Activated CD4-positive, alpha-beta memory T cell treated with anti-CD3 and anti-CD28 coated beads, Interleukin-2, amount 10 ng/mL, durations not matched to agents 7 days and 5 days (primary cell): ENCODE measurements at regions not wholly inside any gene's neighbourhood (a gene's known extent, or its start where the extent isn't known, plus 50 kb on each side); places are given as distances from the start of the nearest gene placed in this dataset.

Experiments used
- CTCF ChIA-PET: fragments of 350-600 bp; sonication (Branson Sonifier 250); formaldehyde crosslinking; loops from one replicate; lab custom pipeline; 2021; ENCODE audit warnings: antibody characterized with exemption, inconsistent platforms; lab: Charles Lee
- POLR2A ChIA-PET: fragments of 350-600 bp; sonication (Branson Sonifier 250); formaldehyde crosslinking; loops from one replicate; lab custom pipeline; 2021; ENCODE audit warnings: antibody characterized with exemption; lab: Charles Lee
- DNase-seq: peaks from one replicate; pipeline ENCODE4 v3.0.0-alpha.2; 2020
- H3K27ac Mint-ChIP-seq: one replicate; pipeline ENCODE4 v1.8.0; 2021; ENCODE audit warnings: mild to moderate bottlenecking, mixed read lengths
- H3K27me3 Mint-ChIP-seq: one replicate; pipeline ENCODE4 v1.8.0; 2021; ENCODE audit warnings: mixed read lengths
- H3K36me3 Mint-ChIP-seq: one replicate; pipeline ENCODE4 v1.8.0; 2021; ENCODE audit warnings: low read depth, mixed read lengths
- H3K4me1 Mint-ChIP-seq: one replicate; pipeline ENCODE4 v1.8.0; 2021; ENCODE audit warnings: mixed read lengths
- H3K4me3 Mint-ChIP-seq: one replicate; pipeline ENCODE4 v1.8.0; 2021; ENCODE audit warnings: mild to moderate bottlenecking, mixed read lengths
- H3K9me3 Mint-ChIP-seq: one replicate; pipeline ENCODE4 v1.8.0; 2021; ENCODE audit warnings: mixed read lengths

DNA sequence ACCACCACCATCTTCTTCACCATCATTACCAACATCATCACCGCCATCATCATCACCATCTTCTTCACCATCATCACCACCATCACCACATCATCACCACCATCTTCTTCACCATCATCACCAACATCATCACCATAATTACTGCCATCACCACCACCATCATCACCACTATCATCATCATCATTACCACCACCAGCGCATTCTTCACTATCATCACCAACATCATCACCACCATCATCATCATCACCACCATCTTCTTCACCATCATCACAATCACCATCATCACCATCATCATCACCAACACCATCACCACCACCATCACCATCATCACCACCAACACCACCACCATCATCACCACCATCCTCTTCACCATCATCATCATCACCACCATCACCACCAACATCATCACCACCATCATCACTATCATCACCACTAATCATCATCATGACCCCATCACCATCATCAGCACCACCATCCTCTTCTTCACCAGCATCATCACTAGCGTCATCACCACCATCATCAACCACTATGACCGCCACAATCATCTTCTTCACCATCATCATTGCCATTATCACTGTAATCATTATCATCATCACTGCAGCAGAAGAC, 303.8 kb downstream of the CTTN start:
- CTCF ChIA-PET, result no interaction called here
- Mint-ChIP-seq H3K9me3 (no peaks in the 10 kb centered on the region), H3K36me3 (no peaks in the 10 kb centered on the region), H3K27me3 (no peaks in the 10 kb centered on the region), H3K4me1 (no peaks in the 10 kb centered on the region), H3K27ac (no peak overlapping the region), H3K4me3 (no peak overlapping the region)
- no peak for DNase-seq
- POLR2A ChIA-PET, result no interaction called here

GRCh38 chr11:70703141-70704064, 305.1 kb downstream of the CTTN start:
- no peak overlapping the region for H3K4me3 Mint-ChIP-seq
- no peak for DNase-seq
- no peaks in the 10 kb centered on the region for H3K9me3 Mint-ChIP-seq
- no peak overlapping the region for H3K27ac Mint-ChIP-seq
- POLR2A ChIA-PET, result no interaction called here
- CTCF ChIA-PET, result no interaction called here
- H3K27me3 Mint-ChIP-seq, result no peaks in the 10 kb centered on the region
- no peaks in the 10 kb centered on the region for H3K36me3 Mint-ChIP-seq
- H3K4me1 Mint-ChIP-seq, result no peaks in the 10 kb centered on the region

GRCh38 chr11:70705097-70705496, 306.8 kb downstream of the CTTN start:
- H3K27ac Mint-ChIP-seq, result no peak overlapping the region
- DNase-seq, result no peak
- ChIA-PET POLR2A (no interaction called here), CTCF (no interaction called here)
- no peaks in the 10 kb centered on the region for H3K4me1 Mint-ChIP-seq
- no peaks in the 10 kb centered on the region for H3K9me3 Mint-ChIP-seq
- no peaks in the 10 kb centered on the region for H3K27me3 Mint-ChIP-seq
- H3K4me3 Mint-ChIP-seq, result no peak overlapping the region
- H3K36me3 Mint-ChIP-seq, result no peaks in the 10 kb centered on the region

DNA sequence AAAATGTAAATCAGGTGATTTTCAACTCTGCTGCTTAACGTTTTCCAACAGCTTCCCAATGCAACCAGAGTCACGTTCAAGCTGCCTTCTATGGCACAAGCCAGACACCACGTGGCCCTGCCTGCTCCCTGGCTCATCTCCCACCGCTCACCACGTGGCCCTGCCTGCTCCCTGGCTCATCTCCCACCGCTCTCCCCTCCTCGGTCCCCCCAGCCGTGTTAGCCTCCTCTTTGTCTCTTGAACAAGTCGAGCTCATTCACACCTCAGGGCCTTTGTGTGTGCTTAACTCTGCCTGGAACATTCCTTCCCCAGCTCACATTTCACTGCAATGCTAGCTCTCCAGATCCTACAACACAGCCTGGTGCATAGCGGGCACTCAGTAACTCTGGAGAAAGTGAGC, 307.6 kb downstream of the CTTN start:
- H3K4me1 Mint-ChIP-seq, result no peaks in the 10 kb centered on the region
- no peaks in the 10 kb centered on the region for H3K27me3 Mint-ChIP-seq
- no peaks in the 10 kb centered on the region for H3K36me3 Mint-ChIP-seq
- CTCF ChIA-PET, result no interaction called here
- H3K4me3 Mint-ChIP-seq, result no peak overlapping the region
- DNase-seq, result no peak
- POLR2A ChIA-PET, result no interaction called here
- no peak overlapping the region for H3K27ac Mint-ChIP-seq
- no peaks in the 10 kb centered on the region for H3K9me3 Mint-ChIP-seq

GRCh38 chr11:70707821-70708220, 309.5 kb downstream of the CTTN start:
- POLR2A ChIA-PET, result no interaction called here
- H3K27me3 Mint-ChIP-seq, result peaks cover 3% of the 10 kb centered on the region
- no peak overlapping the region for H3K4me3 Mint-ChIP-seq
- no peaks in the 10 kb centered on the region for H3K36me3 Mint-ChIP-seq
- H3K9me3 Mint-ChIP-seq, result no peaks in the 10 kb centered on the region
- H3K27ac Mint-ChIP-seq, result no peak overlapping the region
- CTCF ChIA-PET, result no interaction called here
- no peak for DNase-seq
- H3K4me1 Mint-ChIP-seq, result no peaks in the 10 kb centered on the region

GRCh38 chr11:70709596-70709995, 311.3 kb downstream of the CTTN start:
- POLR2A ChIA-PET, result no interaction called here
- no peaks in the 10 kb centered on the region for H3K9me3 Mint-ChIP-seq
- H3K4me1 Mint-ChIP-seq, result no peaks in the 10 kb centered on the region
- H3K27me3 Mint-ChIP-seq, result peaks cover 3% of the 10 kb centered on the region
- no peak for DNase-seq
- CTCF ChIA-PET, result no interaction called here
- no peak overlapping the region for H3K27ac Mint-ChIP-seq
- H3K36me3 Mint-ChIP-seq, result no peaks in the 10 kb centered on the region
- no peak overlapping the region for H3K4me3 Mint-ChIP-seq

DNA sequence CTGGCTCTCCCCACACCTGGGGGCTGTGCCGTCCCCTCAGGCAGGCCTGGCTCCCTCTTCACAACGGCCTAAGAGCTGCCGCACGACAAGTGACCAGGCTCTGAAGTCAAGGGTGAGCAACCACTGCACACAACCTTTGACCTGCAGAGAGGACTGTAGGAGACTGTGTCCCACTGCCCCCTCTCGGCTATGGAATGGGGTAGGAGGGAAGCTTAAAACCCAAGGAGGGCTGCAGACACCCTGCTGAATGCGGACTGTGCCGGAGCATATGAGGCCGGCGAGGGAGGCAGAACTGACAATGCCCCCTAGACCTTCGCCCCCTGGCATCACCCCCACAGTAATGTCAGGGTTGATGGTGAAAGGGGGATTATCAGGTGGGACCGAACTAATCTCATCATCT, 311.9 kb downstream of the CTTN start:
- DNase-seq, result no peak
- Mint-ChIP-seq H3K4me1 (no peaks in the 10 kb centered on the region), H3K9me3 (no peaks in the 10 kb centered on the region), H3K27me3 (peaks cover 3% of the 10 kb centered on the region), H3K4me3 (no peak overlapping the region), H3K36me3 (no peaks in the 10 kb centered on the region), H3K27ac (no peak overlapping the region)
- CTCF ChIA-PET, result no interaction called here
- POLR2A ChIA-PET, result no interaction called here

- no peak for DNase-seq
- Mint-ChIP-seq H3K36me3 (no peaks in the 10 kb centered on the region), H3K4me3 (no peak overlapping the region), H3K9me3 (no peaks in the 10 kb centered on the region), H3K27me3 (peaks cover 3% of the 10 kb centered on the region), H3K27ac (no peak overlapping the region), H3K4me1 (no peaks in the 10 kb centered on the region)
- ChIA-PET POLR2A (no interaction called here), CTCF (no interaction called here)
Observed at GRCh38 chr11:70710601-70711000, 312.3 kb downstream of the CTTN start.

- Mint-ChIP-seq H3K9me3 (no peaks in the 10 kb centered on the region), H3K4me3 (no peak overlapping the region), H3K36me3 (no peaks in the 10 kb centered on the region), H3K27me3 (peaks cover 3% of the 10 kb centered on the region), H3K4me1 (no peaks in the 10 kb centered on the region), H3K27ac (no peak overlapping the region)
- ChIA-PET CTCF (no interaction called here), POLR2A (no interaction called here)
- no peak for DNase-seq
Observed at GRCh38 chr11:70711095-70711910, 313.0 kb downstream of the CTTN start.

DNA sequence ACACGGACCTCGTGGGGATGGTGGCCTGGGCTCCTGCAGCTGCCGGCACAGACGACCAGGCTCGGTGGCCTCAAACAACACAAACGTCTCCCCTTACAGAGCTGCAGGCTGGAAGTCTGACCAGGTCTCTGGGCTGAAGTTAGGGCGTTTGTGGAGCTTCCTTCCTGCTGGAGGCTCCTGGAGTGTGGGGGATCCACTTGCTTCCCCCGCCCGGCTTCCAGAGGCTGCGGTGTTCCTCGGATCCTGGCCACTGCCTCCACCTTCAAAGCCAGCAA, 313.5 kb downstream of the CTTN start:
- no peak for DNase-seq
- ChIA-PET POLR2A (no interaction called here), CTCF (no interaction called here)
- Mint-ChIP-seq H3K4me1 (peaks cover under 1% of the 10 kb centered on the region), H3K36me3 (no peaks in the 10 kb centered on the region), H3K27ac (no peak overlapping the region), H3K9me3 (no peaks in the 10 kb centered on the region), H3K27me3 (peaks cover 3% of the 10 kb centered on the region), H3K4me3 (no peak overlapping the region)

GRCh38 chr11:70712471-70712870, 314.1 kb downstream of the CTTN start:
- POLR2A ChIA-PET, result no interaction called here
- DNase-seq, result no peak

GRCh38 chr11:70713086-70713835, 314.9 kb downstream of the CTTN start:
- peaks cover 3% of the 10 kb centered on the region for H3K27me3 Mint-ChIP-seq
- ChIA-PET CTCF (no interaction called here), POLR2A (no interaction called here)
- no peak overlapping the region for H3K27ac Mint-ChIP-seq
- H3K9me3 Mint-ChIP-seq, result no peaks in the 10 kb centered on the region
- H3K4me1 Mint-ChIP-seq, result peaks cover 4% of the 10 kb centered on the region
- no peak overlapping the region for H3K4me3 Mint-ChIP-seq
- DNase-seq, result no peak
- H3K36me3 Mint-ChIP-seq, result no peaks in the 10 kb centered on the region

More at GRCh38 chr11:70712471-70712870, 314.1 kb downstream of the CTTN start:
- Mint-ChIP-seq H3K9me3 (no peaks in the 10 kb centered on the region), H3K36me3 (no peaks in the 10 kb centered on the region), H3K4me3 (no peak overlapping the region), H3K27ac (no peak overlapping the region), H3K4me1 (peaks cover 4% of the 10 kb centered on the region), H3K27me3 (peaks cover 3% of the 10 kb centered on the region)
- CTCF ChIA-PET, result no interaction called here
